Gastrocnemius medialis (tissue), 4 donors: ENCODE measurements at regions not wholly inside any gene's neighbourhood (a gene's known extent, or its start where the extent isn't known, plus 50 kb on each side); places are given as distances from the start of the nearest gene placed in this dataset.
"Not testable (repeated sequence)": the region's sequence is repeated elsewhere in the genome, so short reads cannot be mapped to it uniquely, and the experiment has no call there.

ENCODE experiments used
- ATAC-seq, 2 donors: fragments of 150-250 bp; one replicate each; pipeline ENCODE4 v1.9.1; 2016
- DNase-seq, 2 donors: peaks; one replicate each; pipeline ENCODE4 v3.0.0-alpha.2; 2019
- H3K27ac ChIP-seq, 4 donors: fragments of 200-600 bp; sonication (generic); 1 replicate in 1 of 4; 2 replicates in 3 of 4; pipeline ENCODE4 v1.5.1; 2016 to 2018; ENCODE audit warnings: mild to moderate bottlenecking in 2 of 4, moderate library complexity in 1 of 4
- H3K27me3 ChIP-seq, 3 donors: fragments of 200-600 bp; sonication (generic) in 2 of 3; 1 replicate in 1 of 3; 2 replicates in 2 of 3; pipeline versions ENCODE4 v1.5.1 to v1.6.0; 2016 to 2019; ENCODE audit warnings: mild to moderate bottlenecking in 1 of 3, moderate library complexity in 1 of 3
- H3K36me3 ChIP-seq, 2 donors: fragments of 200-600 bp; sonication (generic) in 1 of 2; one replicate each; pipeline ENCODE4 v1.5.1; 2017 to 2018
- H3K4me1 ChIP-seq, 2 donors: fragments of 200-600 bp; sonication (generic) in 1 of 2; one replicate each; pipeline ENCODE4 v1.5.1; 2016 to 2017; ENCODE audit warnings: mild to moderate bottlenecking in 2 of 2
- H3K4me3 ChIP-seq, 4 donors: fragments of 200-600 bp; sonication (generic) in 3 of 4; 1 replicate in 1 of 4; 2 replicates in 3 of 4; pipeline ENCODE4 v1.5.1; 2016 to 2019; ENCODE audit warnings: mild to moderate bottlenecking in 2 of 4
- H3K9me3 ChIP-seq, 3 donors: fragments of 200-600 bp; sonication (generic) in 2 of 3; 1 replicate in 1 of 3; 2 replicates in 2 of 3; pipeline ENCODE4 v1.5.1; 2016 to 2019
- POLR2A ChIP-seq, 2 donors: fragments of 450-650 bp; IDR thresholded peaks; one replicate each; pipeline ENCODE4 v1.6.1; 2017; ENCODE audit warnings: antibody characterized with exemption in 2 of 2, mild to moderate bottlenecking in 2 of 2, moderate library complexity in 2 of 2
- in situ Hi-C, 4 donors: fragments of 200-750 bp; cut with MboI; loops; one replicate each; pipeline versions ENCODE4 v1.15.0 to v1.8.0; 2017; ENCODE audit warnings: low sequenced_read_pairs in 4 of 4
- intact Hi-C: fragments of 100-400 bp; cut with DNase I; formaldehyde crosslinking; loops from one replicate; pipeline ENCODE4 v1.15.1; 2023; ENCODE audit warnings: low total_unique reads
- TF ChIP-seq, protein P1 (sequence below), 5 experiments: fragments of 450-650 bp in 3 of 5; fragments of 200-600 bp in 2 of 5; sonication (generic) in 2 of 5; IDR thresholded peaks in 4 of 5; conservative IDR thresholded peaks in 1 of 5; 1 replicate in 4 of 5; 2 replicates in 1 of 5; pipeline ENCODE4 v1.5.1; 2016 to 2019; ENCODE audit warnings: antibody characterized with exemption in 5 of 5, mild to moderate bottlenecking in 3 of 5, moderate library complexity in 3 of 5

DNA sequence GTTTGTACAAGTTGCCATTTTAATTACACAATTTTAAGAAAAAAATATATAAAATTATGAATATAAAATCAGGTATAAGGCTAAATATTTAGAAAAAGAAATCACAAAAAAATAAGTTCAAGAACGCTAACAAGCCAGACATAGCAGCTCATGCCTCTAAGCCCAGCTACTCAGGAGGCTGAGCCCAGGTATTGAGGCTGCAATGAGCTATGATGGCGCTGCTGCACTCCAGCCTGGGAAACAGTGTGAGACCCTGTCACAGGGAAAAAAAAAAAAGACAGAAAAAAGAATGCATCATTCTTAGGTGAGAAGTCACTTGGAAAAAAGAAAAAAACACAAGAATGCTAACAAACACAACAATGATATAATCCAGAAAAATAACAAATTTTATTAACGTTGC is 112.3 kb upstream of the PRDX6 start:
- no peaks in the 10 kb centered on the region for H3K4me1 ChIP-seq
- DNase-seq, result no peak
- H3K36me3 ChIP-seq, result no peaks in the 10 kb centered on the region
- in situ Hi-C loops (no loop called here), intact Hi-C loops (no loop called here)
- TF ChIP-seq POLR2A (IDR thresholded peaks at IDR 0.05), result no peak
- TF ChIP-seq, protein P1, sequence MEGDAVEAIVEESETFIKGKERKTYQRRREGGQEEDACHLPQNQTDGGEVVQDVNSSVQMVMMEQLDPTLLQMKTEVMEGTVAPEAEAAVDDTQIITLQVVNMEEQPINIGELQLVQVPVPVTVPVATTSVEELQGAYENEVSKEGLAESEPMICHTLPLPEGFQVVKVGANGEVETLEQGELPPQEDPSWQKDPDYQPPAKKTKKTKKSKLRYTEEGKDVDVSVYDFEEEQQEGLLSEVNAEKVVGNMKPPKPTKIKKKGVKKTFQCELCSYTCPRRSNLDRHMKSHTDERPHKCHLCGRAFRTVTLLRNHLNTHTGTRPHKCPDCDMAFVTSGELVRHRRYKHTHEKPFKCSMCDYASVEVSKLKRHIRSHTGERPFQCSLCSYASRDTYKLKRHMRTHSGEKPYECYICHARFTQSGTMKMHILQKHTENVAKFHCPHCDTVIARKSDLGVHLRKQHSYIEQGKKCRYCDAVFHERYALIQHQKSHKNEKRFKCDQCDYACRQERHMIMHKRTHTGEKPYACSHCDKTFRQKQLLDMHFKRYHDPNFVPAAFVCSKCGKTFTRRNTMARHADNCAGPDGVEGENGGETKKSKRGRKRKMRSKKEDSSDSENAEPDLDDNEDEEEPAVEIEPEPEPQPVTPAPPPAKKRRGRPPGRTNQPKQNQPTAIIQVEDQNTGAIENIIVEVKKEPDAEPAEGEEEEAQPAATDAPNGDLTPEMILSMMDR (IDR thresholded peaks at IDR 0.05 in 4 of 5, conservative IDR thresholded peaks at IDR 0.05 in 1 of 5), result no peak
- H3K27ac ChIP-seq, result no peak overlapping the region
- no peak for ATAC-seq
- no peak overlapping the region for H3K4me3 ChIP-seq
- H3K27me3 ChIP-seq, result no peaks in the 10 kb centered on the region
- H3K9me3 ChIP-seq, result no peaks in the 10 kb centered on the region

DNA sequence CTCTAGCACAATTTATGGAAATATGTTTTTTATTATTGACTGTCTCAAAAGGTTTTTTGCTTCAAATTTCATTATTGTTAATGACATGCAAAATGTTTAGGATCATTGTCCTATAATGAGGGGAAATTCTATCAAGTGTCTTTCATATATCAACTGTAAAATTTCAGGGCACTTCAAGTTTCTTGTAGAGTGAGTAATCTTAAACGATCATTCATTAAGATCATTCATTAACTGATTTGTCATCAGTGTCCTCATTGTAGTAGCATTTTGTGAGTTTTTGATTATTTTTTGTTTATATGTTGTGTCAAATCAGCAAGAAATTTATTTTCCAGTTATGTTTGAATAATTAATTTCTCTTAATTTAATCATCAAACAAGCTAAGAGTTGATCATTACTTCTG is 111.8 kb upstream of the PRDX6 start:
- no peaks in the 10 kb centered on the region for H3K27me3 ChIP-seq
- H3K9me3 ChIP-seq, result no peaks in the 10 kb centered on the region
- H3K36me3 ChIP-seq, result no peaks in the 10 kb centered on the region
- no peaks in the 10 kb centered on the region for H3K4me1 ChIP-seq
- TF ChIP-seq, protein P1 (IDR thresholded peaks at IDR 0.05 in 4 of 5, conservative IDR thresholded peaks at IDR 0.05 in 1 of 5), result no peak
- TF ChIP-seq POLR2A (IDR thresholded peaks at IDR 0.05), result no peak
- DNase-seq, result no peak
- in situ Hi-C loops (no loop called here), intact Hi-C loops (no loop called here)
- no peak overlapping the region for H3K4me3 ChIP-seq
- ATAC-seq, result no peak
- no peak overlapping the region for H3K27ac ChIP-seq

DNA sequence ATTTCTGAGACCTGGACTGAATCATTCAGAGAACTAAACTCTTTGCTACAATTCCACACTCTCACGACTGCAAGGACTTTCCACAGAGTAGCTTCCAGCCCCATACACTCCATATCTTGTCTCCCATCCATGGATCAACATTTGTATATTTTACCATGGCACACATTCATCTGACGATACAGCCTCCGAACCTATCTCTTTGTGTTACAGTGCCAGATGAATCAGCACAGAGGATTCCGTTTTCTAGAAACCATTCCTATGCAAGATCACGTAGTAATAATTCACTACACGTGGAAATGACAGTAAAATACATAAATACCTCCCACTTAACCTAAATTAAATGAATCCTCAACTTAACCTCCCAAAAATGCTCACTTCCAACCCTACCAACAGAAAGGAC is 110.0 kb upstream of the PRDX6 start:
- Histone ChIP-seq H3K4me1 (no peaks in the 10 kb centered on the region), H3K27me3 (no peaks in the 10 kb centered on the region), H3K27ac (no peak overlapping the region), H3K9me3 (no peaks in the 10 kb centered on the region), H3K36me3 (no peaks in the 10 kb centered on the region), H3K4me3 (no peak overlapping the region)
- ATAC-seq, result no peak
- no peak for DNase-seq
- intact Hi-C loops (no loop called here), in situ Hi-C loops (no loop called here)
- TF ChIP-seq, protein P1 (IDR thresholded peaks at IDR 0.05 in 4 of 5, conservative IDR thresholded peaks at IDR 0.05 in 1 of 5), result no peak
- no peak for TF ChIP-seq POLR2A (IDR thresholded peaks at IDR 0.05)

DNA sequence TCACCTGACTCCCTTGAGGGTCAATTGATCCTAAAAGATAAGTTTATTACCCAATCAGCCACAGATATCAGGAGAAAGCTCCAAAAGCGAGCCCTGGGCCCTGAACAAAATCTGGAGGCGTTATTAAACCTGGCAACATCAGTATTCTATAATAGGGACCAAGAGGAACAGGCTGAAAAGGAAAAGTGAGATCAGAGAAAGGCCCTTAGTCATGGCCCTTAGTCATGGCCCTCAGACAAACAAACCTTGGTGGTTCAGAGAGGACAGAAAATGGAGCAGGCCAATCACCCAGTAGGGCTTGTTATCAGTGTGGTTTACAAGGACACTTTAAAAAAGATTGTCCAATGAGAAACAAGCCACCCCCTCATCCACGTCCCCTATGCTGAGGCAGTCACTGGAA is 106.5 kb upstream of the PRDX6 start:
- H3K4me1 ChIP-seq, H3K9me3 ChIP-seq, H3K27ac ChIP-seq, ATAC-seq, intact Hi-C loops, in situ Hi-C loops, DNase-seq, H3K36me3 ChIP-seq, H3K4me3 ChIP-seq, H3K27me3 ChIP-seq: not testable (repeated sequence)

DNA sequence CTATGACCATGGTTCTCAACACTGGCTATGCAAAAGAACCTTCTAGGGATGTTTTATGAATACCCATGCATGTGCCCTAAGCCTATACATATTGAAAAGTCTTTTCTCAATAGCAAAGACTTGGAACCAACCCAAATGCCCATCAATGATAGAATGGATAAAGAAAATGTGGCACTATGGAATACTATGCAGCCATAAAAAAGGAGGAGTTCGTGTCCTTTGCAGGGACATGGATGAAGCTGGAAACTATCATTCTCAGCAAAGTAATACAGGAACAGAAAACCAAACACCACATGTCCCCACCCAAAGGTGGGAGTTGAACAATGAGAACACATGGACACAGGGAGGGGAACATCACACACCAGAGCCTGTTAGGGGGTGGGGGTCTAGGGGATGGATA is 101.1 kb upstream of the PRDX6 start:
- H3K36me3 ChIP-seq, in situ Hi-C loops, H3K27me3 ChIP-seq, ATAC-seq, intact Hi-C loops, H3K27ac ChIP-seq, DNase-seq, H3K9me3 ChIP-seq, H3K4me3 ChIP-seq, H3K4me1 ChIP-seq: not testable (repeated sequence)

DNA sequence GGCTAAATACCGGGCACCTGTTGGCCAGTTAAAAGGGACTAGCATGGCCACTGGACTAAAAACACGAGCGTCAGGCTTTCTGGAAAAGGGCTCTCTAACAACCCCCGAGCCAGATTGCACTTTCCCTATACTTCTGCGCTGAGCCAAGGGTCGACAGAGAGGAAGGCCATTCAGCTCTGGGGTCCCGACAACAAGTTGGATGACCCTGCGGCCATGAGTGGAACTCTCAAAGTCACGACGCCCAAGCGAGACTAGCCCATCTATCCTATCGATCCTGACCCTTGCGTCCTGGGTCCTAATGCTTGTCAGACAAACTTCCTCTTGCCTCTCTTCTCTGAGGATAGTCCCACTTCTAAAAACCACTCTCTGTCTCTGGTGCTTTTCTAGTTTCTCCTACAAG is 99.9 kb upstream of the PRDX6 start:
- no peak overlapping the region for H3K4me3 ChIP-seq
- DNase-seq (no peak), ATAC-seq (no peak)
- H3K9me3 ChIP-seq, result no peaks in the 10 kb centered on the region
- in situ Hi-C loops, result no loop called here
- no peak for TF ChIP-seq POLR2A (IDR thresholded peaks at IDR 0.05)
- TF ChIP-seq, protein P1 (IDR thresholded peaks at IDR 0.05 in 4 of 5, conservative IDR thresholded peaks at IDR 0.05 in 1 of 5), result no peak
- H3K36me3 ChIP-seq, result no peaks in the 10 kb centered on the region
- no peaks in the 10 kb centered on the region for H3K4me1 ChIP-seq
- no peak overlapping the region for H3K27ac ChIP-seq
- intact Hi-C loops, result no loop called here
- no peaks in the 10 kb centered on the region for H3K27me3 ChIP-seq
